Erythroblast (primary cell): ENCODE measurements at regions not wholly inside any gene's neighbourhood (a gene's known extent, or its start where the extent isn't known, plus 50 kb on each side); places are given as distances from the start of the nearest gene placed in this dataset.

Experiments
- GATA1 ChIP-seq: IDR thresholded peaks from 2 replicates; pipeline ENCODE4 v1.6.1; 2011; ENCODE audit warnings: low read depth, mild to moderate bottlenecking, control low read depth, low read length, moderate library complexity
- POLR2A ChIP-seq: IDR thresholded peaks from 2 replicates; pipeline ENCODE4 v1.6.1; 2011; ENCODE audit warnings: mild to moderate bottlenecking, low read length

- TF ChIP-seq POLR2A = no peak
- no peak for TF ChIP-seq GATA1
Observed at GRCh38 chr9:79166005-79166404, 405.8 kb upstream of the TLE4 start.
